ENCODE measurements at regions not wholly inside any gene's neighbourhood (a gene's known extent, or its start where the extent isn't known, plus 50 kb on each side); places are given as distances from the start of the nearest gene placed in this dataset.

GRCh38 chr3:54020436-54020835, 101.9 kb upstream of the CACNA2D3 start:
- intact Hi-C loops (cut with micrococcal nuclease): no loop called here
- Mint-ChIP-seq H3K4me1 (ENCODE audit: low read depth) (no peaks in the 10 kb centered on the region), H3K4me3 (no peak overlapping the region), H3K36me3 (ENCODE audit: low read depth) (no peaks in the 10 kb centered on the region), H3K27me3 (peaks cover 5% of the 10 kb centered on the region), H3K27ac (no peak overlapping the region), H3K9me3 (peaks cover 1% of the 10 kb centered on the region)
- ATAC-seq (no peak), DNase-seq (no peak)
- ChIA-PET CTCF (no interaction called here), POLR2A (no interaction called here)
- TF ChIP-seq CTCF (IDR thresholded peaks at IDR 0.05): no peak

GRCh38 chr3:54014067-54014466, 108.3 kb upstream of the CACNA2D3 start:
- ATAC-seq (no peak), DNase-seq (no peak)
- Mint-ChIP-seq H3K27ac (no peak overlapping the region), H3K27me3 (peaks cover 4% of the 10 kb centered on the region), H3K4me1 (ENCODE audit: low read depth) (no peaks in the 10 kb centered on the region), H3K36me3 (ENCODE audit: low read depth) (no peaks in the 10 kb centered on the region), H3K4me3 (no peak overlapping the region), H3K9me3 (peaks cover 1% of the 10 kb centered on the region)
- ChIA-PET POLR2A (no interaction called here), CTCF (no interaction called here)
- intact Hi-C loops (cut with micrococcal nuclease): no loop called here
- no peak for TF ChIP-seq CTCF (IDR thresholded peaks at IDR 0.05)

- Mint-ChIP-seq H3K27ac (no peak overlapping the region), H3K27me3 (peaks cover 4% of the 10 kb centered on the region), H3K9me3 (no peaks in the 10 kb centered on the region), H3K4me3 (no peak overlapping the region), H3K4me1 (ENCODE audit: low read depth) (no peaks in the 10 kb centered on the region), H3K36me3 (ENCODE audit: low read depth) (no peaks in the 10 kb centered on the region)
- ATAC-seq (no peak), DNase-seq (no peak)
- TF ChIP-seq CTCF (IDR thresholded peaks at IDR 0.05): no peak
- intact Hi-C loops (cut with micrococcal nuclease): no loop called here
- ChIA-PET CTCF (interaction anchor here (1.0 kb wide), 1 partner anchor 9 kb away, joined by 3 read pairs; no protein-coding TSS in a partner anchor), POLR2A (no interaction called here)
Observed at GRCh38 chr3:54008744-54009143, 113.6 kb upstream of the CACNA2D3 start.

GRCh38 chr3:54008099-54008498, 114.3 kb upstream of the CACNA2D3 start:
- CTCF ChIA-PET: interaction anchor here (1.0 kb wide), 1 partner anchor 9 kb away, joined by 3 read pairs; no protein-coding TSS in a partner anchor
- Mint-ChIP-seq H3K27ac (no peak overlapping the region), H3K36me3 (ENCODE audit: low read depth) (no peaks in the 10 kb centered on the region), H3K9me3 (no peaks in the 10 kb centered on the region), H3K4me1 (ENCODE audit: low read depth) (no peaks in the 10 kb centered on the region), H3K4me3 (no peak overlapping the region), H3K27me3 (peaks cover 4% of the 10 kb centered on the region)
- DNase-seq: no peak
- no peak for ATAC-seq
- POLR2A ChIA-PET: no interaction called here
- intact Hi-C loops (cut with micrococcal nuclease): no loop called here
- no peak for TF ChIP-seq CTCF (IDR thresholded peaks at IDR 0.05)

DNA sequence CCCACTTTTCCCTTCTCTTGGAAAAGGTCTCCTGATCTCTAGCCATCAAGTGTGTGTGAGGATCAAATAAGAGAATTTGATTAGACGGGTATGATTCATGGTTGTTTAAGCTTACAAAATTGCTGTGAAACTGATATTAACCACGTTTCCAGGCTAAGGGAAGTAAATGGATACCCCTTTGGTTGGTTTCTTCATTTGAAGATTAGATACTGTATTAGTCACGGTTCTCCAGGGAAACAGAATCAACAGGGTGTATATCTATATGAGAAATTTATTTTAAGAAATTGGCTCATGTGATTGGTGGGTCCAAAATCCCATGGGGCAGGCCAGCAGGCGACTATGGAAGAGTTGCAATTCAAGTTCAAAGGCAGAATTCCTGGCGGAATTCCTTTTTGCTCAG, 112.7 kb upstream of the SELENOK start:
- Mint-ChIP-seq H3K4me1 (ENCODE audit: low read depth) (no peaks in the 10 kb centered on the region), H3K27me3 (peaks cover 1% of the 10 kb centered on the region), H3K4me3 (no peak overlapping the region), H3K27ac (no peak overlapping the region), H3K36me3 (ENCODE audit: low read depth) (no peaks in the 10 kb centered on the region), H3K9me3 (no peaks in the 10 kb centered on the region)
- POLR2A ChIA-PET: no interaction called here
- TF ChIP-seq CTCF (IDR thresholded peaks at IDR 0.05): no peak
- ATAC-seq (no peak), DNase-seq (no peak)
- intact Hi-C loops (cut with micrococcal nuclease): no loop called here
- CTCF ChIA-PET: no interaction called here
